OCI-LY3 (cell line): ENCODE measurements at regions not wholly inside any gene's neighbourhood (a gene's known extent, or its start where the extent isn't known, plus 50 kb on each side); places are given as distances from the start of the nearest gene placed in this dataset.

Experiments
- H2AFZ ChIP-seq: fragments of 200-600, 300-600 bp; shearing (Covaris generic); 2 replicates; pipeline ENCODE4 v1.6.0; 2014; ENCODE audit warnings: antibody characterized with exemption, low read depth, low read length
- H3K27ac ChIP-seq: fragments of 200-600, 300-600 bp; sonication (generic); 2 replicates; pipeline ENCODE4 v1.5.1; 2014; ENCODE audit warnings: mild to moderate bottlenecking, low read length, moderate library complexity, mixed read lengths
- H3K27me3 ChIP-seq: fragments of 200-600, 300-600 bp; sonication (generic); 2 replicates; pipeline ENCODE4 v1.6.1; 2014; ENCODE audit warnings: low read depth, low read length, mixed read lengths
- H3K36me3 ChIP-seq: fragments of 200-600, 300-600 bp; sonication (generic); replicated peaks from 2 replicates; pipeline ENCODE3; 2014; ENCODE audit warnings: low read depth, low read length, mixed read lengths
- H3K4me1 ChIP-seq: fragments of 300-600, 200-600 bp; sonication (generic); 2 replicates; pipeline ENCODE4 v1.6.1; 2014; ENCODE audit warnings: low read length, mixed read lengths
- H3K4me2 ChIP-seq: fragments of 200-600, 300-600 bp; sonication (generic); 2 replicates; pipeline ENCODE4 v1.6.1; 2014; ENCODE audit warnings: low read length, mixed read lengths
- H3K4me3 ChIP-seq: fragments of 300-600, 200-600 bp; sonication (generic); 2 replicates; pipeline ENCODE4 v1.5.1; 2014; ENCODE audit warnings: antibody characterized with exemption, mild to moderate bottlenecking, low read length, moderate library complexity
- H3K79me2 ChIP-seq: fragments of 300-600, 200-600 bp; shearing (Covaris generic); 2 replicates; pipeline ENCODE4 v1.6.1; 2014; ENCODE audit warnings: mild to moderate bottlenecking, low read length, mixed read lengths
- H3K9ac ChIP-seq: fragments of 300-600, 200-600 bp; shearing (Covaris generic); 2 replicates; pipeline ENCODE4 v1.6.0; 2014; ENCODE audit warnings: mild to moderate bottlenecking, low read length, moderate library complexity
- H3K9me3 ChIP-seq: fragments of 200-600, 300-600 bp; shearing (Covaris generic); 2 replicates; pipeline ENCODE4 v1.6.1; 2014; ENCODE audit warnings: low read length, mixed read lengths; ENCODE audit not compliant: insufficient read depth
- H4K20me1 ChIP-seq: fragments of 200-600, 300-600 bp; sonication (generic); 2 replicates; pipeline ENCODE4 v1.6.1; 2016; ENCODE audit warnings: low read length, mixed read lengths; ENCODE audit not compliant: insufficient read depth
- EZH2phosphoT487 ChIP-seq: fragments of 200-600 bp; shearing (Covaris generic); IDR thresholded peaks from 2 replicates; pipeline ENCODE4 v1.6.1; 2018; ENCODE audit warnings: antibody characterized with exemption, mixed run types, low read depth
- TF ChIP-seq, protein P1 (sequence below): fragments of 200-600, 300-600 bp; sonication (generic); IDR thresholded peaks from 2 replicates; pipeline ENCODE4 v1.5.1; 2014; ENCODE audit warnings: antibody characterized with exemption, low read length, low read depth

DNA sequence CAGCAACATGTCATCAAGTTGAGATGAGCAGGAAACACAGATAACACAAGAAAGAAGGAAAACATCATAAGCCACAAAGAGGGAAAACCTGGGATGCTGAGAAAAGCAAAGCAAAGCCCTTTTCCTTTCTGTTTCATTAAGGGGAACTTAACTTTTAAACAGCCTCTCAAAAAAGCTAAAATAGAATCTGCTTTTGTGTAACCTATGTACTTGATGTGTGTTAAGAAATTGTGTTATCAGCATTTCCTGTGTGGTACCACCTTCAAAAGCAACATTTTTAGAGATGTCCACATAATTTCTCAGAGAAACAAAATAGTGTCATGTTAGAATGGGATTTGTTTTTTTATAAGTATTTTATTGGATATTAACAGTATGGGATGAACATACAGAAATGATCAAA lies 206.2 kb downstream of the IL20RB start:
- no peaks in the 10 kb centered on the region for H3K27me3 ChIP-seq
- H3K4me2 ChIP-seq = peak overlapping the region; percentile 49
- peak overlapping the region; percentile 35; the same call in 1 of the 2 replicates for H2AFZ ChIP-seq
- no peak for TF ChIP-seq EZH2phosphoT487
- TF ChIP-seq, protein P1, sequence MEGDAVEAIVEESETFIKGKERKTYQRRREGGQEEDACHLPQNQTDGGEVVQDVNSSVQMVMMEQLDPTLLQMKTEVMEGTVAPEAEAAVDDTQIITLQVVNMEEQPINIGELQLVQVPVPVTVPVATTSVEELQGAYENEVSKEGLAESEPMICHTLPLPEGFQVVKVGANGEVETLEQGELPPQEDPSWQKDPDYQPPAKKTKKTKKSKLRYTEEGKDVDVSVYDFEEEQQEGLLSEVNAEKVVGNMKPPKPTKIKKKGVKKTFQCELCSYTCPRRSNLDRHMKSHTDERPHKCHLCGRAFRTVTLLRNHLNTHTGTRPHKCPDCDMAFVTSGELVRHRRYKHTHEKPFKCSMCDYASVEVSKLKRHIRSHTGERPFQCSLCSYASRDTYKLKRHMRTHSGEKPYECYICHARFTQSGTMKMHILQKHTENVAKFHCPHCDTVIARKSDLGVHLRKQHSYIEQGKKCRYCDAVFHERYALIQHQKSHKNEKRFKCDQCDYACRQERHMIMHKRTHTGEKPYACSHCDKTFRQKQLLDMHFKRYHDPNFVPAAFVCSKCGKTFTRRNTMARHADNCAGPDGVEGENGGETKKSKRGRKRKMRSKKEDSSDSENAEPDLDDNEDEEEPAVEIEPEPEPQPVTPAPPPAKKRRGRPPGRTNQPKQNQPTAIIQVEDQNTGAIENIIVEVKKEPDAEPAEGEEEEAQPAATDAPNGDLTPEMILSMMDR = no peak
- peaks cover 9% of the 10 kb centered on the region for H3K4me1 ChIP-seq
- no peaks in the 10 kb centered on the region for H3K9me3 ChIP-seq
- no peaks in the 10 kb centered on the region for H4K20me1 ChIP-seq
- H3K36me3 ChIP-seq = no peaks in the 10 kb centered on the region
- peak overlapping the region; percentile 34 for H3K4me3 ChIP-seq
- no peak overlapping the region for H3K9ac ChIP-seq
- H3K27ac ChIP-seq = no peak overlapping the region
- H3K79me2 ChIP-seq = no peaks in the 10 kb centered on the region

DNA sequence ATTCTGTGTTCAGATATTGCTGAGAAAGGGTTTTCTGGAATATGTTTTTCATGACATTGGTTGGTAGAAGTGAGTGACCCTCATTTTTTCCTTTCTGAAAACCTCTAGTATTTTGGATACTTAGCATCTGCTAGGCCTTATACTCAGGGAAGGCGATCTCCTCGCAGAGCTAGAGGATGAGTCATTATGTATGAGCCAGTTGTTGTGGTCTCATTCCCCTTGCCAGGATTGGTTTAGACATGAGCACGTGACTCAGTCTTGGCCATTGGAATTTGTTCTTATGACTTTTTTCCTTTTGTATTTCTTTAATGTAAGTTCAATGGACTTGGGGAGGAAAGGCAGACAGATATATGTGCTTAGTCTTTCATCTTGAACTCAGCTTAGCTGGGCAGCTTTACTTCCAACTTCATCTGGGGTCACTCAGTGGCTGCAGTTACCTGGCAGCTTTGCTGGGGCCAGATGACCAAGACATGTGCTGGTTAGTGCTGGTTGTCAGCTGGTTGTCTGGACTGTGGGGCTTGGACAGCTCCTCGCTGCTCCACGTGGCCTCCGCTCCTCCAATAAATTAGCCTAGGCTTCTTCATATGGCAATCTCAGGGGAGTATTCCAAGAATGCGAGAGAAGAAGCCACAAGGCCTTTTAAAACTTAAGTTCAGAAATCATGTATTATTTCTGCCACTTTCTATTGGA lies 207.5 kb downstream of the IL20RB start:
- Histone ChIP-seq H3K79me2 (no peaks in the 10 kb centered on the region), H3K27me3 (no peaks in the 10 kb centered on the region), H3K4me3 (no peak overlapping the region), H4K20me1 (no peaks in the 10 kb centered on the region), H3K9ac (no peak overlapping the region), H3K4me1 (peaks cover 9% of the 10 kb centered on the region), H3K27ac (no peak overlapping the region), H3K36me3 (no peaks in the 10 kb centered on the region), H3K4me2 (no peak overlapping the region), H3K9me3 (no peaks in the 10 kb centered on the region), H2AFZ (no peak overlapping the region)
- TF ChIP-seq EZH2phosphoT487 = no peak
- TF ChIP-seq, protein P1 = no peak

DNA sequence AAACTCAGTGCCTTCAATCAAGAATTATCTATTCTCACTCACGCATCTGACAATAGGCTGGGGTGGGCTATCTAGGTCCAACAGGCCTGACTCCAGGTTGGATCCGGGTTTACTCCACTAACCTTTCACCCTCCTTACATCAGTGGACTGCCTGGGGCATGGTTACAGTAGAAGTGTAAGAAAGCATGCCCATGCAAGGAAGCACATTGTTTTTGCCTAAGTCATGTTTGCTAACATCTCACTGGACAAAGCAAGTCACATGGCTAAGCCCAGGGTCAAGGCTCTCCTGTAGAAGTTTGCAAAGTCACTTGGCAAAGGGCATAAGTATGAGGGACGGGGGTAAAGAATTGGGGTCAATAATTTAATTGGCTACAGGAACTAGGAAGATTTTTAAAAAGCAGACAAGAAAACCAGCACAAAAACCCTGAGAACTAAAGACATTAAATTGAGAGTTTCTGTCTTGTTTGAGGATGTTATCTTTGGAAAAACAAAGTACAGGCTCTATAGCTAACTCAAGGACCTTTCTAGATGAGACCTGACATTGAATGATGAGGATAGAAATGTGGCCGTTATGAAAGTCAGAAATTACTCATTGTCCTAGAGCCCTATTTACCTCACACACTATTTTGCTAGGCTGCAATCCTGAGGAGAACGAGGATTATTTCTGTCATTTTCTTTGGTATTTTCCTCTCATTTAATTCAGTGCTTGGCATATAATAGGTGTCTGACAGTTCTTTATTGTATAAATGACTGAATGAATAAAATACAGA lies 214.2 kb downstream of the IL20RB start:
- H3K4me3 ChIP-seq = no peak overlapping the region
- H3K4me1 ChIP-seq = peaks cover 12% of the 10 kb centered on the region
- no peak for TF ChIP-seq EZH2phosphoT487
- TF ChIP-seq, protein P1 = no peak
- no peaks in the 10 kb centered on the region for H3K36me3 ChIP-seq
- no peak overlapping the region for H3K9ac ChIP-seq
- no peak overlapping the region for H2AFZ ChIP-seq
- no peaks in the 10 kb centered on the region for H3K79me2 ChIP-seq
- H4K20me1 ChIP-seq = no peaks in the 10 kb centered on the region
- no peak overlapping the region for H3K4me2 ChIP-seq
- H3K9me3 ChIP-seq = no peaks in the 10 kb centered on the region
- no peaks in the 10 kb centered on the region for H3K27me3 ChIP-seq
- H3K27ac ChIP-seq = no peak overlapping the region

DNA sequence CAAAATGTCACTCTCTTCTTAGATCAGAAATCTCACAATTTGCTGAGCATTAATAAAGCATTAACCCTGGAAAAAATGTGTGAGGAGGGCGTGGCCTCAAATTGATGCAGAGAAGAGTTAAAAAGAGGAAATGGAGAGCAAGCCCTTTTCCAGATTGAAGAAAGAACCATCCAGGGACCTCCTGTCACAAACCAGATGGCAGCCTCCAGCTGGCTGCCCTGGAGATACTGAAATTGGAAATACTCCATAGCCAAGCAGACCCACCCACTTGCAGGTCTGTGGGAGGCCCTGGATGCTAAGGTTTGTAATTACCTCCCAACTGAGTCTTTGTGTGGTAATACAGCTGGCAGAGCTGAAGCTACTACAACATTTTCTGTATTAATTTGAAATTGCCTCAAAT lies 214.9 kb downstream of the IL20RB start:
- H3K4me3 ChIP-seq = no peak overlapping the region
- H3K79me2 ChIP-seq = no peaks in the 10 kb centered on the region
- H3K27me3 ChIP-seq = no peaks in the 10 kb centered on the region
- no peaks in the 10 kb centered on the region for H4K20me1 ChIP-seq
- no peak overlapping the region for H3K27ac ChIP-seq
- H3K9ac ChIP-seq = no peak overlapping the region
- no peak overlapping the region for H2AFZ ChIP-seq
- no peaks in the 10 kb centered on the region for H3K9me3 ChIP-seq
- H3K4me1 ChIP-seq = peaks cover 12% of the 10 kb centered on the region
- H3K36me3 ChIP-seq = no peaks in the 10 kb centered on the region
- no peak overlapping the region for H3K4me2 ChIP-seq
- TF ChIP-seq EZH2phosphoT487 = no peak
- TF ChIP-seq, protein P1 = no peak
